ACC112 (cell line): ENCODE measurements at regions not wholly inside any gene's neighbourhood (a gene's known extent, or its start where the extent isn't known, plus 50 kb on each side); places are given as distances from the start of the nearest gene placed in this dataset.

Source experiments
- H2AFZ ChIP-seq: fragments of 200-600 bp; sonication (generic); one replicate; pipeline ENCODE4 v1.6.0; 2017; ENCODE audit warnings: antibody characterized with exemption, low read length; ENCODE audit not compliant: unreplicated experiment
- H3K27ac ChIP-seq: fragments of 200-600 bp; sonication (generic); 2 replicates; pipeline ENCODE4 v1.5.1; 2014; ENCODE audit warnings: low read depth, mild to moderate bottlenecking, antibody characterized with exemption, low read length, moderate library complexity
- H3K27me3 ChIP-seq: fragments of 200-600 bp; sonication (generic); 2 replicates; pipeline ENCODE4 v1.6.1; 2014; ENCODE audit warnings: mild to moderate bottlenecking, antibody characterized with exemption, low read length, moderate library complexity, mixed read lengths; ENCODE audit not compliant: insufficient read depth
- H3K36me3 ChIP-seq: fragments of 200-600 bp; sonication (generic); 2 replicates; pipeline ENCODE4 v1.6.1; 2016; ENCODE audit warnings: mild to moderate bottlenecking, antibody characterized with exemption, low read length, moderate library complexity, mixed read lengths; ENCODE audit not compliant: insufficient read depth
- H3K4me1 ChIP-seq: fragments of 200-600 bp; sonication (generic); one replicate; pipeline ENCODE4 v1.6.1; 2016; ENCODE audit warnings: low read length, mixed read lengths; ENCODE audit not compliant: insufficient read depth, unreplicated experiment, control insufficient read depth
- H3K4me3 ChIP-seq: fragments of 200-600 bp; sonication (generic); 2 replicates; pipeline ENCODE4 v1.5.1; 2014; ENCODE audit warnings: mild to moderate bottlenecking, low read depth, low read length
- H3K79me2 ChIP-seq: fragments of 200-600 bp; sonication (generic); one replicate; pipeline ENCODE4 v1.6.0; 2016; ENCODE audit warnings: low read length; ENCODE audit not compliant: control insufficient read depth, unreplicated experiment, insufficient read depth

DNA sequence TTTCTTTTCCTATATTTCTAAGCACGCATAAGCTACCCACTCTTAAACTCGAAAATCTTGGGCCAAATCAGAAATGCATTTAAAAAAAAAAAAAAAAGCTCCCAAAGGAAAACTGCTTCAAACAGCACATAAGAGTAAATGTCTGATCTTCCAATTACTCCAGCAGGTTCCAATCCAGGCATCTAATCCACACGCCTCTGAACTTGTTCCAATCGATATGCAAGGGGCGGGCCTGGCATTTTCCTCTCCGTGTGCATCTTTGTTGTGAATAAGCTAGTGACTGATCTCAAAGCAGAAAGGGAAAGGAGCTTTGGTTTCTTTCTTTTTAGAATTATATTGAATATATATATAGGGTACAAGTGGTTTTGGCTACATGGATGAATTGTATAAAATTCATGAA, 365.5 kb downstream of the PRDM2 start:
- no peaks in the 10 kb centered on the region for H3K36me3 ChIP-seq
- H2AFZ ChIP-seq = no peak overlapping the region
- no peak overlapping the region for H3K27ac ChIP-seq
- no peak overlapping the region for H3K4me3 ChIP-seq
- no peaks in the 10 kb centered on the region for H3K27me3 ChIP-seq
- H3K4me1 ChIP-seq = no peaks in the 10 kb centered on the region
- no peaks in the 10 kb centered on the region for H3K79me2 ChIP-seq

DNA sequence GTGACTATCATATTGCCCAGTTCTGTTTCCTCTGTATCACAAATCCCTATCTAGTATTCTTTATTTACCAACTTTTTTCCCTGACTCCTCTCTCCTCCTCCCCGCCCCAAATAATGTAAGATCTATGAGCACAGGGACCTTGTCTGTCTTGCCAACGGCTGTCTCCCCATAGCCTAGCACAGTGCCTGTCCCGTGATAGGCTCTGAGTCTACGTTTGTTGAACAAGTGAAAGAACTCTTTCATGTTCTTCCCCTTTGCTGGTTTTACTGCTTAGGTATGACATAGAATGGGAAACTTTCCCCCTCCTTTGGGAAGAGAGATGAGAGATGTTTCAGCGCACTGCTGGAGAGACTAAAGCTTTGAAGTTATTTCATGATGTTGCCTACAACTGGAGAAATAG, 367.0 kb downstream of the PRDM2 start:
- no peaks in the 10 kb centered on the region for H3K4me1 ChIP-seq
- no peak overlapping the region for H2AFZ ChIP-seq
- no peak overlapping the region for H3K27ac ChIP-seq
- H3K4me3 ChIP-seq = no peak overlapping the region
- H3K79me2 ChIP-seq = no peaks in the 10 kb centered on the region
- no peaks in the 10 kb centered on the region for H3K36me3 ChIP-seq
- no peaks in the 10 kb centered on the region for H3K27me3 ChIP-seq

DNA sequence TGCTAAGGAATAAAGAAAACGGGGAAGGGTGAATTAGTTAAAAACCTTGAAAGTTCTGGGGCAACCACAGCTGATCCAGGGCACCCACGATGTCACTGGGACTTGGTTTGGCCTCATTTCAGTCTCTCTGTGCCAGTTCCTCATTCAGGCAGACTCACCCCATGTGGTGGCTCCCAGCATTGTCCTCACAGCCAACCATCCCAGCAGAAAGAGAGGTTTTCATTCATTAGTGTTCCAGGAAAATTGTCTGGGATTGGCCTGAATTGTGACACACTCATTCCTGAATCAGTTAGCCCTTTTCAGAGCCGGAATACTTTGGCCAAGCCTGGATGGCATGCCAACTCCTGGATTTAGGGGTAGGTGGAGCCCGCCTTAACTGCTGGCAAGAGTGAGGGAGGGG, 367.7 kb downstream of the PRDM2 start:
- Histone ChIP-seq H3K4me1 (no peaks in the 10 kb centered on the region), H3K36me3 (no peaks in the 10 kb centered on the region), H2AFZ (no peak overlapping the region)

DNA sequence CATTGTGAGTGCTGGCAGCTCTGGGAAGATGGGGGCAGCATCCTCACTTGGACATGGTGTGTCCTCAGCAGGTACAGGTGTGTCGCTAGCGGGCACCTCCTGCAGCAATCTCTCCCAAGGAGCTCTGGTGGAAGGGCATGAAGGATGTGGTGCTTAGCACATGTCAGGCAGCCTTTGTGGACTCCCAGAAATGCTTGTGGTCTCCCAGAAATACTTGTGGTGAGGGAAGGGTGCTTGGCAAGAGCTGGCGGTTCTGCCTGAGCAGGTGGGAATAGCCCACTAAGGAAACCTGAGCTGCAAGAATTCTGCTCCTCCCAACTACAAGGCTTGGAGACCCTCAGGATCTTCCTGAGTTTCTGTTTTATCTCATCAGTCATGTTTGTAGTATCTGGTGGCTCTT, 371.6 kb downstream of the PRDM2 start:
- no peaks in the 10 kb centered on the region for H3K79me2 ChIP-seq
- H3K4me3 ChIP-seq = no peak overlapping the region
- no peak overlapping the region for H2AFZ ChIP-seq
- no peaks in the 10 kb centered on the region for H3K36me3 ChIP-seq
- no peaks in the 10 kb centered on the region for H3K27me3 ChIP-seq
- H3K27ac ChIP-seq = no peak overlapping the region
- no peaks in the 10 kb centered on the region for H3K4me1 ChIP-seq

More for the DNA sequence above, 367.7 kb downstream of the PRDM2 start:
- Histone ChIP-seq H3K4me3 (no peak overlapping the region), H3K27ac (no peak overlapping the region), H3K79me2 (no peaks in the 10 kb centered on the region), H3K27me3 (no peaks in the 10 kb centered on the region)

DNA sequence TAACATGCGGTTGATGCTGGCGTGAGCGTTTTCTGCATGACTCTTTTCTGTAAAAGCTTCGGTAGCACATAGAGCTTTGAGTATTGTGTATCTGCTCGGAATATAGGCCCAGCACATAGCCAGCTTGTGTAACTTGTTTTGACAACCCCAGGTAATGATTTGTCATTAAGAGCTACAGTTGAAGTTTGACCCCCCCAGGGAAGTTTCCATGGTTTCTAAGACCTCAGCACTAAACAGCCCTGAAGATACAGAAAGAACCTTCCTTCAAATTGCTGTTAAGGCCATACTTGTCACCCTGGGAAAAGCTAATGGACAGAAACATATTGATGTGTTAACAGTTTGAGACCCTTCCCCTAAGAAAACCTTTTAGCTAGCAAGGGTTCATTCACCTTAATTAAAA, 380.7 kb downstream of the PRDM2 start:
- Histone ChIP-seq H3K27ac (no peak overlapping the region), H2AFZ (no peak overlapping the region), H3K79me2 (no peaks in the 10 kb centered on the region)

DNA sequence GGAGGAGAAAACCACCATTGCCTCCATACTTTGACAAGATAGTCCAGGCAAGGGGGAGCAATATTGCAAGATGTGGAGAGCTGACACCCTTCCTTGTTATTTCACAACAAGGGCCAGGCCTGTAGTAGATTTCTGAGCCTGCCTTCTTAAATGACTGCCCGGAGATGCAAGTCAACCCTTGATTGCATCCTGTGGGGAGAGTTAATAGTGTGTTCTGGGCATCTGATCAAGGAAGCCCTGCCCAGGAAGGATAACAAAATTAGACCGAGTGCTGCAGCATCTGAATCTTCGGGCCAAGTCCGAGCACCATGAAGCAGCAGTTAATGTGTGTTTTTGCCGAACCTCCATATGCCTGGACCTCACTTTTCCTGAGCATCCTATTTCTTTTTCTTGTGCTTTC, 382.3 kb downstream of the PRDM2 start:
- no peaks in the 10 kb centered on the region for H3K27me3 ChIP-seq
- no peaks in the 10 kb centered on the region for H3K4me1 ChIP-seq
- no peak overlapping the region for H3K4me3 ChIP-seq
- H3K27ac ChIP-seq = no peak overlapping the region
- H3K79me2 ChIP-seq = no peaks in the 10 kb centered on the region
- no peak overlapping the region for H2AFZ ChIP-seq
- H3K36me3 ChIP-seq = no peaks in the 10 kb centered on the region

More for the DNA sequence above, 380.7 kb downstream of the PRDM2 start:
- Histone ChIP-seq H3K27me3 (no peaks in the 10 kb centered on the region), H3K36me3 (no peaks in the 10 kb centered on the region), H3K4me3 (no peak overlapping the region), H3K4me1 (no peaks in the 10 kb centered on the region)

DNA sequence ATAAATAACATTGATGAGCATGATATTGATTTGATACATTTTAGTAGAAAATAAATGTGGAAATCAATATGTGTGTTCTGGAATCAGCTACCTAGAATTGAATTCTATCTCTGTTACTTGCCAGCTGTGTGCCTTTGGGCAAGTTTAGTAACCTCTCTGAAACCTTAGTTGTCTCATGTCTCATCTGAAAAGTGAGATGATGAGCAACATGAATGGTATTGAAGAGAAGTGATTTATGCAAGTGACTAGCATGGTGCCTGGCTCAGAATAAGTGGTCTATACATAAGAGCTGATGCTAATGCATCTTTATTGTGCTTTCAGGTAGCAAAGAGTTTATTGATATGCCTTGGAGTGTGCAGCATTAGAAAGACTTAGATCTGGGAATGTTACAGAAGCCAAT, 383.3 kb downstream of the PRDM2 start:
- Histone ChIP-seq H3K36me3 (no peaks in the 10 kb centered on the region), H3K79me2 (no peaks in the 10 kb centered on the region), H3K27me3 (no peaks in the 10 kb centered on the region), H3K4me1 (no peaks in the 10 kb centered on the region), H3K4me3 (no peak overlapping the region), H2AFZ (no peak overlapping the region), H3K27ac (no peak overlapping the region)

DNA sequence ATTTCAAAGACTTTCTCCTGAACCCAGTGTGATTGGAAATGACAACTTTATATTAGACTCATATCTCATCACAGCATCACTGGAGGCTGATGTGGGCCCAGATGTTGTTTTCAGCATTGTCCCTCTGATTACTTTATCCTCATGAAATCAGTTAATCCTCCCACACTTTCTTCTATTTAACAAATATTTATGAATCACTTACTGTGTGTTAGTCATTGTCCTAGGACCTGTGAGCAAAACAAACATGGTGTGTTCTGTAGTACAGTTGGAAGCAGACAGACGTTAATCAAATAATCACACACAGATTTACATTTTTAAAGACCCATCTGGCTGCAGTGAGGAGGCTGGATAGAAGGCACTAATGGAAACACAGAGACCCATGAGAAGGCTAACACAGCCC, 383.7 kb downstream of the PRDM2 start:
- H3K27ac ChIP-seq = no peak overlapping the region
- no peak overlapping the region for H3K4me3 ChIP-seq
- H3K79me2 ChIP-seq = no peaks in the 10 kb centered on the region
- no peaks in the 10 kb centered on the region for H3K27me3 ChIP-seq
- no peak overlapping the region for H2AFZ ChIP-seq
- no peaks in the 10 kb centered on the region for H3K36me3 ChIP-seq
- H3K4me1 ChIP-seq = no peaks in the 10 kb centered on the region

DNA sequence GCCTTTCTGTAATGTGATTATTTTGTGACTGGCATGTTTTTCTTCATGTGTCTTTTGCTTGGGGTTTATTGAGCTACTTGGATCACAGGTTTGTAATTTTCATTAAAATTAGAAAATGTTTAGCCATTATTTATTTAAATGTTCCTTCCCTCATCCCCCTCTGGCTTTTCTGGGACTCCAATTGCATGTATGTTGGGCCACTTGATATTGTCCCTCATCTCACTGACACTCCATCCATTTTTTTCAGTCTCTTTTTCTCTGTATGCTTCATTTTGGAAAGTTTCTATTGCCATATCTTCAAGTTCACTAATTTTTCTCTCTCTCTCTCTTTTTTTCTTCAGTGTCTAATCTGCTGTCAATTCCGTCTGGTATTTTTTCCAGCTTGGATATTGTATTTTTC, 390.1 kb downstream of the PRDM2 start:
- Histone ChIP-seq H3K4me3 (no peak overlapping the region), H3K27ac (no peak overlapping the region), H3K79me2 (no peaks in the 10 kb centered on the region), H3K4me1 (no peaks in the 10 kb centered on the region), H3K27me3 (no peaks in the 10 kb centered on the region), H3K36me3 (no peaks in the 10 kb centered on the region), H2AFZ (no peak overlapping the region)

DNA sequence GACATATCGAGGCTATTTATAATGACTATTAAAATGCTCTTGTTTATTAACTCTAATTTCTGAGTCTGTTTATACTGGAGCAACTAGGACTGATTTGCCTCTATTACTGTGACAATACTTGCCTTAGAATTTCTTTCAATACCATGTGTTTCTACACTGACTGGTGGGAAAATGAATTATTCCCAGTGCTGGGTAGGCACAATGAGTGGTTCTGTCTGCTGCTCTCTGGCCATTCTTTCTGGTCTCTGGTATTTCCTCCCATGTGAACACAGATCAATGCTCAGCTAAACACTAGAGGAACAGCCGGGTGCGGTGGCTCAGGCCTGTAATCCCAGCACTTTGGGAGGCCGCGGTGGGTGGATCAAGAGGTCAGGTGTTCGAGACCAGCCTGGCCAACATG, 390.5 kb downstream of the PRDM2 start:
- Histone ChIP-seq H2AFZ (no peak overlapping the region), H3K4me1 (no peaks in the 10 kb centered on the region), H3K79me2 (no peaks in the 10 kb centered on the region), H3K27ac (no peak overlapping the region), H3K4me3 (no peak overlapping the region), H3K27me3 (no peaks in the 10 kb centered on the region), H3K36me3 (no peaks in the 10 kb centered on the region)

DNA sequence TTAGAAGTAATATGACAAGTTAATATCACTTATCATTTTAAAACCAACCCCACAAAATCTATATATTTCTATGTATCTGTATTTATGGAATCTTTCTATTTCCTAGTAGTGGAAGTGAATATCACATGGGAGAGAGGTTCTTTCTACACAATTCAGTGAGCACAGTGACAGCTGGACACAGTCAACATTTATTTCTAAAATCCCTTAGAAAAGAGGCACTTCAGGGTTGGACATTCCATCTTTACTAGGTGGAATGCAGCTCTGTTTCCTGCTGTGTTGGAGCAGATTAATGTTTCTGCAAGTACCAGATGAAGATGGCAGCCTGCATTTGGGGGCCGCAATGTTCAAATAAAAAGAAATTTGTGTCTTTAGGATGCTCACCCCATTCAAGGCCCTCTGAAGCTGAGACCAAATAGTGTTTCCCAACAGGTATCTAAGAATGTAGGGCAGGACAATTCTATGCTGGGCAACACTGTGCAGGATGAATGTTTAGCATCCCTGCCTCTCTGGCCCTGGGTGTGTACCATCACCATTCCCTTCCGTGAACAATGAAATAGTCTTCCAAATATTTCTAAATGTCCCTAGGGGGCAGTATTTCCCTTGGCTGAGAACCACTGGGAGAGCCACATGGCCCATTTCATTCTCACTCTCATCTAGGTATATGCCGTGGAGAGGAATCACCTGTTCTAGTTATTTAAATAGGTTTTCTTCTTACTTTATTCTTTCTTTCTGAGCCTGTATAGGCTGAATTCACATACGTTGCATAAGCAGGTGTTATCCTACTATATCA, 394.8 kb downstream of the PRDM2 start:
- Histone ChIP-seq H3K4me3 (no peak overlapping the region), H3K36me3 (no peaks in the 10 kb centered on the region), H3K27me3 (no peaks in the 10 kb centered on the region), H3K27ac (no peak overlapping the region), H2AFZ (no peak overlapping the region), H3K79me2 (no peaks in the 10 kb centered on the region), H3K4me1 (no peaks in the 10 kb centered on the region)
